Endodermal cell (in vitro differentiated cells): ENCODE measurements at regions not wholly inside any gene's neighbourhood (a gene's known extent, or its start where the extent isn't known, plus 50 kb on each side); places are given as distances from the start of the nearest gene placed in this dataset.
"Not testable (repeated sequence)": the region's sequence is repeated elsewhere in the genome, so short reads cannot be mapped to it uniquely, and the experiment has no call there.

ENCODE experiments used
- DNase-seq: peaks from one replicate; pipeline ENCODE4 v3.0.0-alpha.2; 2017
- H3K27ac ChIP-seq: 2 replicates; pipeline ENCODE4 v1.5.1; 2013; ENCODE audit warnings: mild to moderate bottlenecking, low read depth, low read length, moderate library complexity
- H3K27me3 ChIP-seq: 2 replicates; pipeline ENCODE4 v1.6.1; 2013; ENCODE audit warnings: mild to moderate bottlenecking, low read length, moderate library complexity; ENCODE audit not compliant: insufficient read depth, control insufficient read depth, poor library complexity, severe bottlenecking
- H3K36me3 ChIP-seq: 2 replicates; pipeline ENCODE4 v1.7.0; 2013; ENCODE audit warnings: mild to moderate bottlenecking, low read length, moderate library complexity; ENCODE audit not compliant: control insufficient read depth, insufficient read depth
- H3K4me1 ChIP-seq: one replicate; pipeline ENCODE4 v1.7.0; 2013; ENCODE audit warnings: low read length; ENCODE audit not compliant: control insufficient read depth, insufficient read depth
- H3K4me3 ChIP-seq: 2 replicates; pipeline ENCODE4 v1.5.1; 2013; ENCODE audit warnings: mild to moderate bottlenecking, low read length, moderate library complexity
- H3K9ac ChIP-seq: 2 replicates; pipeline ENCODE4 v1.6.1; 2013; ENCODE audit warnings: mild to moderate bottlenecking, low read length, moderate library complexity; ENCODE audit not compliant: poor library complexity, severe bottlenecking; ENCODE audit errors: extremely low read depth
- H3K9me3 ChIP-seq: 2 replicates; pipeline ENCODE4 v1.6.1; 2013; ENCODE audit warnings: mild to moderate bottlenecking, low read length, moderate library complexity; ENCODE audit not compliant: control insufficient read depth
- H3K27ac Mint-ChIP-seq: 2 replicates; pipeline ENCODE4 v1.8.0; 2020; ENCODE audit warnings: mixed read lengths
- H3K27me3 Mint-ChIP-seq: 2 replicates; pipeline ENCODE4 v1.8.0; 2021; ENCODE audit warnings: mild to moderate bottlenecking, mixed read lengths; ENCODE audit not compliant: insufficient read depth
- H3K36me3 Mint-ChIP-seq: 2 replicates; pipeline ENCODE4 v1.8.0; 2020; ENCODE audit warnings: low read depth, mixed read lengths
- H3K4me1 Mint-ChIP-seq: 2 replicates; pipeline ENCODE4 v1.8.0; 2020; ENCODE audit warnings: mixed read lengths
- H3K4me3 Mint-ChIP-seq: 2 replicates; pipeline ENCODE4 v1.8.0; 2020; ENCODE audit warnings: mild to moderate bottlenecking, moderate library complexity, mixed read lengths
- H3K9me3 Mint-ChIP-seq: 2 replicates; pipeline ENCODE4 v1.8.0; 2020; ENCODE audit warnings: mild to moderate bottlenecking, mixed read lengths
- WGBS, 2 experiments: methylation state at CpG; one replicate each; pipeline versions ENCODE4 v1.1.5 to v1.1.7; 2013; ENCODE audit warnings: missing lambda C conversion rate in 2 of 2, mixed read lengths in 1 of 2; ENCODE audit not compliant: insufficient coverage in 1 of 2, insufficient read length in 1 of 2; 5-methylcytosine and 5-hydroxymethylcytosine counted together
- TF ChIP-seq, protein P1 (sequence below): fragments of 200-600 bp; sonication (generic); conservative IDR thresholded peaks from 2 replicates; pipeline ENCODE4 v1.5.0; 2021; ENCODE audit warnings: antibody characterized with exemption, mild to moderate bottlenecking

DNA sequence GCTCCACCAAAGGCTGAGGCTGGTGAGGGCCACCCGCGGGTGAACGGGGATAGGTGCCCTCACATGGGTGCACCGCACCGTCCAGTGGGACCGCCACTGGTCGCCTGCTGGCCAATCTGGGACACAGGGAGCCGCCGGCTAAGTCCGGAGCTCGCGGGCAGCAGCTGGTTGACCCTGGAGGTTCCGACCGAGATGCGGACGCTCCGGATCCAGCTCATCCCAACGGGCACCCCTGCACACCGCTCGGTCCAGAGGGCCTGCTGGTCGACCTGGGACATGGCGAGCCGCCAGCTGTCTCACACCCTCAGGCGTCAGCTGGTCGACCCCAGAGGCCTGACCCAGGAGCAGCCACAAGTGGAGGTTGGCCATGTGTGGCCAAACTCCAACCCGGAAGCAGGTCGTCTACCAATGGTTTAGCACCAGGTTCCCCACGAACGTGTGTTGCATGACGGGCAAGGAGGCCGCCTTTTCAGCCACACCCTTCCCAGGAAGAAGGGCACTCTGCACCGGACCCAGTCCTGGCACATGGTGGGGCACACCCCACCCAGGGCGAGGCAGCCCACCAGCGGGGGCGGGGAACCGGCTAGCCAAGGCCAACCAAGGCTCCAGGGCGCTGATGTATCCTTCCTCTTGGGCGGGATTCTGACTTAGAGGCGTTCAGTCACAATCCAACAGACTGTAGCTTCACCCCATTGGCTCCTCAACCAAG is 746.0 kb upstream of the DEFB115 start:
- TF ChIP-seq, protein P1, sequence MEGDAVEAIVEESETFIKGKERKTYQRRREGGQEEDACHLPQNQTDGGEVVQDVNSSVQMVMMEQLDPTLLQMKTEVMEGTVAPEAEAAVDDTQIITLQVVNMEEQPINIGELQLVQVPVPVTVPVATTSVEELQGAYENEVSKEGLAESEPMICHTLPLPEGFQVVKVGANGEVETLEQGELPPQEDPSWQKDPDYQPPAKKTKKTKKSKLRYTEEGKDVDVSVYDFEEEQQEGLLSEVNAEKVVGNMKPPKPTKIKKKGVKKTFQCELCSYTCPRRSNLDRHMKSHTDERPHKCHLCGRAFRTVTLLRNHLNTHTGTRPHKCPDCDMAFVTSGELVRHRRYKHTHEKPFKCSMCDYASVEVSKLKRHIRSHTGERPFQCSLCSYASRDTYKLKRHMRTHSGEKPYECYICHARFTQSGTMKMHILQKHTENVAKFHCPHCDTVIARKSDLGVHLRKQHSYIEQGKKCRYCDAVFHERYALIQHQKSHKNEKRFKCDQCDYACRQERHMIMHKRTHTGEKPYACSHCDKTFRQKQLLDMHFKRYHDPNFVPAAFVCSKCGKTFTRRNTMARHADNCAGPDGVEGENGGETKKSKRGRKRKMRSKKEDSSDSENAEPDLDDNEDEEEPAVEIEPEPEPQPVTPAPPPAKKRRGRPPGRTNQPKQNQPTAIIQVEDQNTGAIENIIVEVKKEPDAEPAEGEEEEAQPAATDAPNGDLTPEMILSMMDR, result no peak
- no peak overlapping the region for H3K27ac ChIP-seq
- Mint-ChIP-seq H3K27ac (no peak overlapping the region), H3K4me1 (no peaks in the 10 kb centered on the region), H3K27me3 (peaks cover 4% of the 10 kb centered on the region), H3K4me3 (no peak overlapping the region), H3K36me3 (peaks cover 3% of the 10 kb centered on the region), H3K9me3 (peaks cover 88% of the 10 kb centered on the region)
- H3K4me3 ChIP-seq, result no peak overlapping the region
- no peak for DNase-seq
- 81 to 90% methylated on average over 35 to 39 of the region's 39 CpGs for WGBS, 2 experiments
- H3K4me1 ChIP-seq, result no peaks in the 10 kb centered on the region
- H3K27me3 ChIP-seq, result no peaks in the 10 kb centered on the region
- no peaks in the 10 kb centered on the region for H3K9me3 ChIP-seq
- H3K9ac ChIP-seq, result no peak overlapping the region
- H3K36me3 ChIP-seq, result no peaks in the 10 kb centered on the region

DNA sequence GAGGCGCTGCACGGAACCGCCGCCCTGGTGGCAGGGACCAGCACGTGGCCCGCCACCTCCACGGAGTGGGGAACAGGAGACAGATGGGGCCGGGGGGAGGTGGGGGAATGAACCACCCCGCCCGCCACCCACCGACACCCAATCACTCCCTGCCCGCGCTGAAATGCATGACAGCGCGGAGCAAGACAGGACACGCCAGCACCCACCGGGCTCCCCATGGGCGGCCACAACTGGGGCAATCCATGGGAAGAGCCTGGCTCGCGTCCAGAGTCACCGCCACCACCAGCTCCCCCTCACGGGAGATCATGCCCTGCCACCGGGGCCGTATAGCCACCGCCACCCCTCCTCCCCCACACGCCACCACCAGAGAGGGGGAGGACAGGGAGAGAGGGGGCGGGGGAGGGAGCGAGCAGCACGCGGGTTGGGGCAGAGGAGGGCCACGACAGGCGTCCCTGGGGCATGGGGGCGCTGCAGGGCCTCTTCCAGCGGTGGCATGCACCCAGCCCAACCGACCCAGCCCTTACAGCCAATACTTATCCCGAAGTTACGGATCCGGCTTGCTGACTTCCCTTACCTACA is 744.3 kb upstream of the DEFB115 start:
- no peak for DNase-seq
- 91 to 94% methylated on average over 9 to 34 of the region's 38 CpGs for WGBS, 2 experiments
- Histone ChIP-seq H3K4me3 (no peak overlapping the region), H3K4me1 (no peaks in the 10 kb centered on the region), H3K27me3 (no peaks in the 10 kb centered on the region), H3K27ac (no peak overlapping the region), H3K9ac (no peak overlapping the region), H3K36me3 (no peaks in the 10 kb centered on the region), H3K9me3 (no peaks in the 10 kb centered on the region)
- H3K27me3 Mint-ChIP-seq, result peaks cover 4% of the 10 kb centered on the region
- H3K4me1 Mint-ChIP-seq, result no peaks in the 10 kb centered on the region
- H3K4me3 Mint-ChIP-seq, result no peak overlapping the region
- H3K27ac Mint-ChIP-seq, result no peak overlapping the region
- TF ChIP-seq, protein P1, result no peak
- H3K9me3 Mint-ChIP-seq, result peaks cover 81% of the 10 kb centered on the region
- peaks cover 3% of the 10 kb centered on the region for H3K36me3 Mint-ChIP-seq

DNA sequence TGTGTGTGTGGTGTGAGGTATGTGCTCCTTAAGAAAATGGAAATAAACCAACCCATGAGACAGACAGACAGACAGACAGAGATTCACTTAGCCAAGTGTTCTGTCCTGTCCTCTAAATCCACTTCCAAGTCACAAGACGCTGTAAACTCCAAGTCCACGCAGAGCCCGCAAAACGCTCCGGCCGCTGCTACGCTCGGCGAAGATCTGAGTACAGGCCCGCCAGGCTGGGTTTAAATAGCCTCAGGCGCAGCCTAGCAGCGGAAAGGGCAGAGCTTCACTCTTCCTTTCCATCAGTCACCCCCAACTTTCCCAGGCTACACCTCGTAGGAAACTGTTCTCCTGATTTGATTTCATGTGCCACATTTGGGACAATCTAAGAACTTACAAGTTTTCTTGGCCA is 741.5 kb upstream of the DEFB115 start:
- H3K27ac Mint-ChIP-seq, H3K4me3 ChIP-seq, H3K27me3 ChIP-seq, DNase-seq, H3K9me3 ChIP-seq, H3K27ac ChIP-seq, H3K4me3 Mint-ChIP-seq, H3K36me3 ChIP-seq, H3K4me1 Mint-ChIP-seq, H3K36me3 Mint-ChIP-seq, H3K9ac ChIP-seq, H3K4me1 ChIP-seq, H3K27me3 Mint-ChIP-seq: not testable (repeated sequence)
- peaks cover 59% of the 10 kb centered on the region for H3K9me3 Mint-ChIP-seq
- 86 to 96% methylated on average over 7 to 13 of the region's 13 CpGs for WGBS, 2 experiments

DNA sequence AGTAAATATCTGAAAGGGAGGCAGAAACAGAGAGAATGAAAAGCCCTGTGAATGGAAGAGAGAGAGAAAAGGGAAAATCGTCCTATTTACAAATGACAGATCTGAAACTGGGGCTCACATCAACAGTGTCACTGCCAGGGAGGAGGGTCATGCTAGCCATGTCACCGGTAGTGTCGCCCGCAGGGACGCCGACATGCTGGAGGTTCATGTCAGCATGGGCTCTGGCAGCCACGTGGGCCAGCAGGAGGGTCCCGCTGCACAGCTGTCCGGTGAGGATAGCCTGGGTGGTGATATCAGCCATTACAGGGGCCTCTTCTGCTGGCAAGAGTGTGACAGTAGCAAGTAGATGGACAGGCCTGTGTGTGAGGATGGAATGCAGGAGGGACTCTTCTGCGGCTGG is 738.6 kb upstream of the DEFB115 start:
- not testable (repeated sequence) for DNase-seq, H3K4me1 Mint-ChIP-seq, H3K27me3 Mint-ChIP-seq, H3K27me3 ChIP-seq, H3K36me3 Mint-ChIP-seq, H3K9ac ChIP-seq, H3K4me1 ChIP-seq, H3K36me3 ChIP-seq, H3K4me3 ChIP-seq, H3K9me3 ChIP-seq, H3K4me3 Mint-ChIP-seq, H3K27ac Mint-ChIP-seq, H3K27ac ChIP-seq
- H3K9me3 Mint-ChIP-seq, result peaks cover 50% of the 10 kb centered on the region
- WGBS, 2 experiments, result 90 to 95% methylated on average over 5 to 10 of the region's 10 CpGs

DNA sequence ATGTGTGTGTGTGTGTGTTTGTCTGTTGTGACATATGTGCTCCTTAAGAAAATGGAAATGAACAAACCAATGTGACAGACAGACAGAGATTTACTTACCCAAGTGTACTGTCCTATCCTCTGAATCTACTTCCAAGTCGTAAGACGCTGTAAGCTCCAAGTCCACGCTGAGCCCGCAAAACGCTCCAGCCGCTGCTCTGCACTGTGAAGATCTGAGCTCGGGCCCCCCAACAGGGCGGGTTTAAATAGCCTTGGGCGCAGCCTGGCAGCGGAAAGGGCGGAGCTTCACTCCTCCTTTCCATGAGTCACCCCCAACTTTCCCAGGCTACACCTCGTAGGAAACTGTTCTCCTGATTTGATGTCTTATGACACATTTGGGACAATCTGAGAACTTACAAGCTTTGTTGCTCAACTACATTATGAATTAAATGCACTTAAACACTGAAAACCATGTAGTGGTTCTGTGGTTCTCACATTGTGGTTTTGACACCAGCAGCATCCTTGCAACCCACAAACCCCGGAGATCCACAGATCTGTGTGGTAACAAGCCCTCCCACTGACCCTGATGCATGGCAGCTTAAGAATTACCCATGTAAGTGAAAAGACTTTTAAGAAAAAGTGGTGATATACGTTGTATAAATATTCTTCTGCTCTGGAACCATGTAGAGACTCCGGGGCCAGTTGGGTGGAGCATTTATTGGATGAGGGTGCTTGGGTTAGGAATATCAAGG is 735.6 kb upstream of the DEFB115 start:
- H3K4me1 Mint-ChIP-seq, H3K27me3 Mint-ChIP-seq, H3K9ac ChIP-seq, H3K27ac Mint-ChIP-seq, H3K36me3 Mint-ChIP-seq, H3K36me3 ChIP-seq, H3K27me3 ChIP-seq, H3K27ac ChIP-seq, H3K4me3 ChIP-seq, H3K9me3 ChIP-seq, H3K4me3 Mint-ChIP-seq, H3K4me1 ChIP-seq, DNase-seq: not testable (repeated sequence)
- H3K9me3 Mint-ChIP-seq, result peaks cover 39% of the 10 kb centered on the region
- WGBS, 2 experiments, result 91 to 97% methylated on average over 6 to 15 of the region's 15 CpGs
